HEK293 (cell line): ENCODE measurements at regions not wholly inside any gene's neighbourhood (a gene's known extent, or its start where the extent isn't known, plus 50 kb on each side); places are given as distances from the start of the nearest gene placed in this dataset.

ENCODE experiments used
- CTCF ChIA-PET: fragments of 350-600 bp; formaldehyde crosslinking; extraction: SDS; loops from one replicate; lab custom pipeline; 2021; ENCODE audit warnings: antibody characterized with exemption; lab: Yijun Ruan, JAX
- POLR2A ChIA-PET: fragments of 300-600 bp; formaldehyde crosslinking; extraction: SDS; loops from one replicate; lab custom pipeline; 2020; ENCODE audit warnings: antibody characterized with exemption, inconsistent platforms; lab: Yijun Ruan, JAX
- H3K27ac ChIP-seq: fragments of 200-500 bp; sonication (Bioruptor generic); 2 replicates; pipeline ENCODE4 v1.5.1; 2014; ENCODE audit warnings: low read depth, low read length, control low read depth, inconsistent platforms; ENCODE audit errors: extremely low read depth
- H3K36me3 ChIP-seq, 2 experiments: fragments of 200-500 bp in 1 of 2; sonication (Bioruptor generic) in 1 of 2; 1 replicate in 1 of 2; 2 replicates in 1 of 2; pipeline ENCODE4 v1.5.1; 2014 to 2017; ENCODE audit warnings: inconsistent platforms in 2 of 2, low read length in 2 of 2; ENCODE audit not compliant: control insufficient read depth in 2 of 2, insufficient read depth in 1 of 2
- H3K4me1 ChIP-seq: fragments of 200-500 bp; sonication (Bioruptor generic); 2 replicates; pipeline ENCODE4 v1.5.1; 2014; ENCODE audit warnings: mild to moderate bottlenecking, low read length, inconsistent platforms; ENCODE audit not compliant: control insufficient read depth, insufficient read depth
- H3K4me3 ChIP-seq: 2 replicates; pipeline ENCODE4 v1.5.1; 2011; ENCODE audit warnings: low read depth, mild to moderate bottlenecking, control low read depth, low read length, moderate library complexity
- H3K9me3 ChIP-seq: fragments of 200-500 bp; sonication (Bioruptor generic); 2 replicates; pipeline ENCODE4 v1.5.1; 2014; ENCODE audit warnings: low read depth, low read length, inconsistent platforms; ENCODE audit not compliant: control insufficient read depth, insufficient read depth
- BCL6B ChIP-seq: fragments of 450-650 bp; formaldehyde crosslinking; IDR thresholded peaks from 2 replicates; pipeline ENCODE4 v1.5.1; 2017; ENCODE audit warnings: missing biosample characterization, missing genetic modification characterization
- EGR2 ChIP-seq: fragments of 450-650 bp; formaldehyde crosslinking; IDR thresholded peaks from 2 replicates; pipeline ENCODE4 v1.5.1; 2016; ENCODE audit warnings: low read depth, missing biosample characterization, missing genetic modification characterization
- MEIS1 ChIP-seq: sonication (generic); formaldehyde crosslinking; IDR thresholded peaks from 2 replicates; pipeline ENCODE4 v1.8.1; 2022; ENCODE audit warnings: missing genetic modification reagents, mild to moderate bottlenecking, borderline replicate concordance
- PRDM2 ChIP-seq: fragments of 450-650 bp; formaldehyde crosslinking; IDR thresholded peaks from 2 replicates; pipeline ENCODE4 v1.5.1; 2016; ENCODE audit warnings: missing biosample characterization, missing genetic modification characterization, borderline replicate concordance
- SCRT2 ChIP-seq: fragments of 450-650 bp; formaldehyde crosslinking; IDR thresholded peaks from 2 replicates; pipeline ENCODE4 v1.5.1; 2016; ENCODE audit warnings: missing biosample characterization, missing genetic modification characterization
- SP2 ChIP-seq: fragments of 450-650 bp; formaldehyde crosslinking; IDR thresholded peaks from 2 replicates; pipeline ENCODE4 v1.5.1; 2016; ENCODE audit warnings: missing biosample characterization, missing genetic modification characterization
- ZBTB8A ChIP-seq: fragments of 450-650 bp; formaldehyde crosslinking; IDR thresholded peaks from 2 replicates; pipeline ENCODE4 v1.5.1; 2016; ENCODE audit warnings: missing biosample characterization, missing genetic modification characterization
- ZFP41 ChIP-seq: fragments of 450-650 bp; formaldehyde crosslinking; IDR thresholded peaks from 2 replicates; pipeline ENCODE4 v1.5.1; 2016; ENCODE audit warnings: missing biosample characterization, missing genetic modification characterization, borderline replicate concordance
- ZNF114 ChIP-seq: fragments of 450-650 bp; formaldehyde crosslinking; IDR thresholded peaks from 2 replicates; pipeline ENCODE4 v1.5.0; 2017; ENCODE audit warnings: missing biosample characterization, missing genetic modification characterization
- ZNF169 ChIP-seq: fragments of 450-650 bp; formaldehyde crosslinking; IDR thresholded peaks from 2 replicates; pipeline ENCODE4 v1.5.1; 2016; ENCODE audit warnings: missing biosample characterization, missing genetic modification characterization
- ZNF175 ChIP-seq: fragments of 450-650 bp; formaldehyde crosslinking; IDR thresholded peaks from 2 replicates; pipeline ENCODE4 v1.5.1; 2016; ENCODE audit warnings: missing biosample characterization, missing genetic modification characterization
- ZNF221 ChIP-seq: fragments of 450-650 bp; formaldehyde crosslinking; IDR thresholded peaks from 2 replicates; pipeline ENCODE4 v1.5.1; 2017; ENCODE audit warnings: missing biosample characterization, missing genetic modification characterization, borderline replicate concordance
- ZNF239 ChIP-seq: fragments of 450-650 bp; formaldehyde crosslinking; IDR thresholded peaks from 2 replicates; pipeline ENCODE4 v1.5.1; 2016; ENCODE audit warnings: missing biosample characterization, missing genetic modification characterization
- ZNF274 ChIP-seq, 2 experiments: fragments of 200-500 bp in 1 of 2; fragments of 450-650 bp in 1 of 2; sonication (Bioruptor generic) in 1 of 2; formaldehyde crosslinking in 1 of 2; IDR thresholded peaks; 2 replicates each; pipeline versions ENCODE4 v1.5.1 to v1.6.1; 2014 to 2016; ENCODE audit warnings: borderline replicate concordance in 1 of 2, inconsistent platforms in 1 of 2, low read length in 1 of 2, missing biosample characterization in 1 of 2, missing genetic modification characterization in 1 of 2
- ZNF324 ChIP-seq: fragments of 450-650 bp; formaldehyde crosslinking; IDR thresholded peaks from 2 replicates; pipeline ENCODE4 v1.5.1; 2016; ENCODE audit warnings: missing biosample characterization, missing genetic modification characterization
- ZNF426 ChIP-seq: fragments of 450-650 bp; formaldehyde crosslinking; IDR thresholded peaks from 2 replicates; pipeline ENCODE4 v1.5.1; 2017; ENCODE audit warnings: missing biosample characterization, missing genetic modification characterization, mild to moderate bottlenecking, inconsistent platforms, moderate library complexity
- ZNF473 ChIP-seq: fragments of 450-650 bp; formaldehyde crosslinking; IDR thresholded peaks from 2 replicates; pipeline ENCODE4 v1.5.1; 2017; ENCODE audit warnings: missing biosample characterization, missing genetic modification characterization
- ZNF513 ChIP-seq: fragments of 450-650 bp; IDR thresholded peaks from 2 replicates; pipeline ENCODE4 v1.5.1; 2018; ENCODE audit warnings: missing biosample characterization, missing genetic modification characterization
- ZNF549 ChIP-seq: fragments of 450-650 bp; IDR thresholded peaks from 2 replicates; pipeline ENCODE4 v1.5.1; 2018; ENCODE audit warnings: missing biosample characterization, missing genetic modification characterization, mild to moderate bottlenecking, inconsistent platforms, moderate library complexity
- ZNF560 ChIP-seq: fragments of 450-650 bp; formaldehyde crosslinking; IDR thresholded peaks from 2 replicates; pipeline ENCODE4 v1.5.1; 2017; ENCODE audit warnings: missing biosample characterization, missing genetic modification characterization, borderline replicate concordance
- ZNF610 ChIP-seq: fragments of 450-650 bp; formaldehyde crosslinking; IDR thresholded peaks from 2 replicates; pipeline ENCODE4 v1.5.1; 2016; ENCODE audit warnings: missing biosample characterization, missing genetic modification characterization, borderline replicate concordance
- ZNF654 ChIP-seq: fragments of 450-650 bp; formaldehyde crosslinking; IDR thresholded peaks from 2 replicates; pipeline ENCODE4 v1.5.1; 2016; ENCODE audit warnings: low read depth, missing biosample characterization, missing genetic modification characterization
- ZNF747 ChIP-seq: fragments of 450-650 bp; formaldehyde crosslinking; IDR thresholded peaks from 2 replicates; pipeline ENCODE4 v1.5.1; 2016; ENCODE audit warnings: missing biosample characterization, missing genetic modification characterization
- ZNF837 ChIP-seq: fragments of 450-650 bp; formaldehyde crosslinking; IDR thresholded peaks from 2 replicates; pipeline ENCODE4 v1.5.1; 2016; ENCODE audit warnings: missing biosample characterization, missing genetic modification characterization

- POLR2A ChIA-PET = no interaction called here
- H3K4me3 ChIP-seq = no peak overlapping the region
- H3K4me1 ChIP-seq = no peaks in the 10 kb centered on the region
- no peaks in the 10 kb centered on the region for H3K36me3 ChIP-seq
- CTCF ChIA-PET = interaction anchor here (0.7 kb wide), 1 partner anchor 17 kb away, joined by 4 read pairs; no protein-coding TSS in a partner anchor
- no peak overlapping the region for H3K27ac ChIP-seq
- no peak for TF ChIP-seq MEIS1 (CRISPR knock-in tag)
- no peak for TF ChIP-seq ZNF747
- no peak for TF ChIP-seq ZNF610 (tag by site-specific recombination)
- no peak for TF ChIP-seq ZNF560 (tag by site-specific recombination)
- no peak for TF ChIP-seq ZFP41 (tag by site-specific recombination)
- TF ChIP-seq ZNF473 = no peak
- no peak for TF ChIP-seq ZNF324 (tag by site-specific recombination)
- TF ChIP-seq ZNF654 (tag by site-specific recombination) = no peak
- TF ChIP-seq ZNF837 (tag by site-specific recombination) = no peak
- TF ChIP-seq ZNF175 (tag by site-specific recombination) = no peak
- no peak for TF ChIP-seq PRDM2 (tag by site-specific recombination)
- H3K9me3 ChIP-seq = no peaks in the 10 kb centered on the region
Measured at GRCh38 chr3:134093956-134094355, 64.2 kb upstream of the SLCO2A1 start.

GRCh38 chr3:134092208-134092701 lies 62.5 kb upstream of the SLCO2A1 start:
- Histone ChIP-seq H3K4me3 (no peak overlapping the region), H3K9me3 (no peaks in the 10 kb centered on the region), H3K4me1 (no peaks in the 10 kb centered on the region), H3K27ac (no peak overlapping the region), H3K36me3 (no peaks in the 10 kb centered on the region)
- ChIA-PET POLR2A (no interaction called here), CTCF (no interaction called here)
- TF ChIP-seq ZNF513 (no peak), SCRT2 (tag by site-specific recombination) (peak; percentile 61; the same call in 1 of the 2 replicates), EGR2 (0 out of 2 replicates have a peak, but pooled peaks have one; percentile 13)

- H3K4me3 ChIP-seq = no peak overlapping the region
- ChIA-PET POLR2A (no interaction called here), CTCF (no interaction called here)
- H3K9me3 ChIP-seq = no peaks in the 10 kb centered on the region
- H3K4me1 ChIP-seq = no peaks in the 10 kb centered on the region
- H3K27ac ChIP-seq = no peak overlapping the region
- H3K36me3 ChIP-seq = no peaks in the 10 kb centered on the region
- TF ChIP-seq ZNF239 (tag by site-specific recombination) (no peak), ZBTB8A (tag by site-specific recombination) (no peak), BCL6B (tag by site-specific recombination) (no peak), ZNF169 (tag by site-specific recombination) (no peak), ZNF426 (no peak), ZNF549 (tag by site-specific recombination) (no peak), ZNF114 (tag by site-specific recombination) (no peak), ZNF221 (tag by site-specific recombination) (no peak), SP2 (tag by site-specific recombination) (no peak), ZNF274 (IDR thresholded peaks at IDR 0.05; ENCODE audit: low read length) (no peak), ZNF274 (tag by site-specific recombination; IDR thresholded peaks at IDR 0.05; ENCODE audit: borderline replicate concordance) (no peak)
Measured at GRCh38 chr3:134090031-134090430, 60.3 kb upstream of the SLCO2A1 start.
